ENCODE measurements at regions not wholly inside any gene's neighbourhood (a gene's known extent, or its start where the extent isn't known, plus 50 kb on each side); places are given as distances from the start of the nearest gene placed in this dataset.

GRCh38 chr12:22899184-22899583 is 274.2 kb downstream of the ETNK1 start:
- no peak for TF ChIP-seq CTCF (IDR thresholded peaks at IDR 0.05; ENCODE audit: insufficient read depth, low read length, poor library complexity, severe bottlenecking)
- no peak for TF ChIP-seq EZH2phosphoT487 (conservative IDR thresholded peaks at IDR 0.05; ENCODE audit: low read length)
